ENCODE measurements at regions not wholly inside any gene's neighbourhood (a gene's known extent, or its start where the extent isn't known, plus 50 kb on each side); places are given as distances from the start of the nearest gene placed in this dataset.

DNA sequence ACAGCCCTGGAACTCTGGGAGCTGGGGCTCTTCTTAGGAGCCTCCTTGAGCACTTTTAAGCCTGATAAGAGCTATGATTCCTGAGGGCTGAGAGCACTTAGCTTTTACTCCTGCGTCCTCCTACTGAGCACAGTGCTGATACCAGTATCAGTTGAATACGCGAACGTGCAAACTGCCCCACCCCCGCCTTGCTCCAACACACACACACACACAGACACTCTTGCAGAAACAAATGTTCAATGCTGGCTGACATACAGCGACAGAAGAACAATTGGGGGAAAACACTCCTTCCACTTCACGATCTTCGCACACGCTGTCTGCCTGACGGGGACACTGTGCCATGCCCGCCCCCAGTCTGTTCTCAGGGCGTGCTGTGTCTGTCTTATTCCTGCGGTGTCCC lies 57.2 kb upstream of the DLK1 start:
- Histone ChIP-seq H3K4me1 (ENCODE audit: control insufficient read depth, extremely low read depth, insufficient read depth, low read length) (peaks cover 2% of the 10 kb centered on the region), H2AFZ (ENCODE audit: low read length) (no peak overlapping the region)

DNA sequence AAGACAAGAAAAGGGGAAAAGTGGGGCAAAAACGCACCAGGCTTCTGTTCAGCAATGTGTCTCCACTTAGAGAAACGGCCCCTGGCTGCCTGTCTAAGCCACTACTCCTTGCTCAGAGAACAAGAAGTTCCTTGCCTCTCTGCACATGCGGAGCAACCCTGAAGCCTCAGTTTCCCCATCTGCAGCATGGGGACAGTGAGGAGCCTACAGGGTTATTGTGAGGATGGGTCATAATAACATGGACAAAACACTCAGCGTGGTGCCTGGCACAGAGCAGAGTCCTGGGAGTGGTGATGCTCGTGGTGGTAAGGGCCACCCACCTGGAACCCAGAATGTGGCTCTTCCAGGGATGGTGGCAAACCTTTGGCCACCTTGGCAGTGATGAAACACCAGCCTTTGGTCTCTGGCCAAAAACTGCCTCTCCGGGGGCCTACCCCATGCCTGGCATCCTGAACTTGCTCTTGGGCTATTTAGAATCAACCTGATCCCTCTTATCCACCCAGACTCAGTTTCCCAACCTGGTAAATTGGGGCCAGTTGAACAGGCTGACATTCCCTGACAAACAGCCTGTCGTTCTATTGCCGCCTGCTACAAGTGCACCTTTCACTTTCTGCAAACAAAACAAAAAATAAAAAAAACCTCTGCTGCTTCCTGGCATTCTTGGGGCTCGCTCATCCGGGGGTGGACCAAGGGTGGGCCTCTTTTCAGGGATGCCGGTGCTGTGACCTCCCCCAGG lies 56.5 kb upstream of the DLK1 start:
- no peak overlapping the region for H2AFZ ChIP-seq (ENCODE audit: low read length)
- H3K27ac ChIP-seq (ENCODE audit: insufficient read depth, low read length): no peak overlapping the region
- H3K4me1 ChIP-seq (ENCODE audit: control insufficient read depth, extremely low read depth, insufficient read depth, low read length): peaks cover 2% of the 10 kb centered on the region
- H3K36me3 ChIP-seq (ENCODE audit: control insufficient read depth, insufficient read depth, low read length): no peaks in the 10 kb centered on the region
- peaks cover 11% of the 10 kb centered on the region for H3K27me3 ChIP-seq (ENCODE audit: control insufficient read depth, insufficient read depth, low read length)
- H3K79me2 ChIP-seq (ENCODE audit: control insufficient read depth, insufficient read depth, low read length): no peaks in the 10 kb centered on the region
- no peak for TF ChIP-seq EZH2 (IDR thresholded peaks at IDR 0.05; ENCODE audit: low read length, missing control alignments)
- TF ChIP-seq, protein P1, sequence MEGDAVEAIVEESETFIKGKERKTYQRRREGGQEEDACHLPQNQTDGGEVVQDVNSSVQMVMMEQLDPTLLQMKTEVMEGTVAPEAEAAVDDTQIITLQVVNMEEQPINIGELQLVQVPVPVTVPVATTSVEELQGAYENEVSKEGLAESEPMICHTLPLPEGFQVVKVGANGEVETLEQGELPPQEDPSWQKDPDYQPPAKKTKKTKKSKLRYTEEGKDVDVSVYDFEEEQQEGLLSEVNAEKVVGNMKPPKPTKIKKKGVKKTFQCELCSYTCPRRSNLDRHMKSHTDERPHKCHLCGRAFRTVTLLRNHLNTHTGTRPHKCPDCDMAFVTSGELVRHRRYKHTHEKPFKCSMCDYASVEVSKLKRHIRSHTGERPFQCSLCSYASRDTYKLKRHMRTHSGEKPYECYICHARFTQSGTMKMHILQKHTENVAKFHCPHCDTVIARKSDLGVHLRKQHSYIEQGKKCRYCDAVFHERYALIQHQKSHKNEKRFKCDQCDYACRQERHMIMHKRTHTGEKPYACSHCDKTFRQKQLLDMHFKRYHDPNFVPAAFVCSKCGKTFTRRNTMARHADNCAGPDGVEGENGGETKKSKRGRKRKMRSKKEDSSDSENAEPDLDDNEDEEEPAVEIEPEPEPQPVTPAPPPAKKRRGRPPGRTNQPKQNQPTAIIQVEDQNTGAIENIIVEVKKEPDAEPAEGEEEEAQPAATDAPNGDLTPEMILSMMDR (conservative IDR thresholded peaks at IDR 0.05 in 1 of 2, IDR thresholded peaks at IDR 0.05 in 1 of 2; ENCODE audit: low read depth in 1 of 2, low read length in 2 of 2): peak in 1 of 2 donors; percentile 5
- no peak overlapping the region for H3K4me2 ChIP-seq (ENCODE audit: extremely low read depth, insufficient read depth, low read length)
- H3K4me3 ChIP-seq (replicated peaks in 1 of 4; ENCODE audit: control extremely low read depth in 1 of 4, insufficient read depth in 1 of 4, low read depth in 3 of 4, low read length in 4 of 4): no peak overlapping the region
- DNase-seq (ENCODE audit: low read depth in 2 of 2): no peak
- no peaks in the 10 kb centered on the region for H4K20me1 ChIP-seq (ENCODE audit: control insufficient read depth, extremely low read depth, insufficient read depth, low read length)
- H3K9me3 ChIP-seq (ENCODE audit: control insufficient read depth, insufficient read depth, low read depth, low read length): no peaks in the 10 kb centered on the region
- no peak overlapping the region for H3K9ac ChIP-seq (ENCODE audit: insufficient read depth, low read length)

More for the DNA sequence above, 57.2 kb upstream of the DLK1 start:
- DNase-seq (ENCODE audit: low read depth in 2 of 2): peak in 1 of 2 donors; percentile 20
- no peak overlapping the region for H3K4me3 ChIP-seq (replicated peaks in 1 of 4; ENCODE audit: control extremely low read depth in 1 of 4, insufficient read depth in 1 of 4, low read depth in 3 of 4, low read length in 4 of 4)
- H3K79me2 ChIP-seq (ENCODE audit: control insufficient read depth, insufficient read depth, low read length): no peaks in the 10 kb centered on the region
- H3K36me3 ChIP-seq (ENCODE audit: control insufficient read depth, insufficient read depth, low read length): no peaks in the 10 kb centered on the region
- no peaks in the 10 kb centered on the region for H4K20me1 ChIP-seq (ENCODE audit: control insufficient read depth, extremely low read depth, insufficient read depth, low read length)
- H3K27me3 ChIP-seq (ENCODE audit: control insufficient read depth, insufficient read depth, low read length): peaks cover 11% of the 10 kb centered on the region
- no peaks in the 10 kb centered on the region for H3K9me3 ChIP-seq (ENCODE audit: control insufficient read depth, insufficient read depth, low read depth, low read length)
- H3K27ac ChIP-seq (ENCODE audit: insufficient read depth, low read length): no peak overlapping the region
- H3K9ac ChIP-seq (ENCODE audit: insufficient read depth, low read length): no peak overlapping the region
- TF ChIP-seq, protein P1 (conservative IDR thresholded peaks at IDR 0.05 in 1 of 2, IDR thresholded peaks at IDR 0.05 in 1 of 2; ENCODE audit: low read depth in 1 of 2, low read length in 2 of 2): no peak
- TF ChIP-seq EZH2 (IDR thresholded peaks at IDR 0.05; ENCODE audit: low read length, missing control alignments): no peak
- no peak overlapping the region for H3K4me2 ChIP-seq (ENCODE audit: extremely low read depth, insufficient read depth, low read length)

DNA sequence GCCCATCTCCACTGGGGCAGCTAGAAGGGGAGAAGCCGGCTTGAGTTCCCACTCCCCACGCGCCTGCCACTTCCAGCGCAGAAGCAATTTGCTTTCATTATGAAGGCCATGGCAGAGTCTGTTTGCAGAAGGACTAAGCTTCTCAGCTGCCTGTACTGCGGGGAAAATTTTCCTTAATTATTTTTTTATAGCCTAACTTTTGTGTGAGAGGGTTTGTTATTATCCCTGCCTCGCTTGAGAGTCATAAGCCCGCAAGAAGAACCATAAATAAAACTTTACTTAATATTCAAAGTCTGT lies 56.0 kb upstream of the DLK1 start:
- Histone ChIP-seq H3K9me3 (ENCODE audit: control insufficient read depth, insufficient read depth, low read depth, low read length) (no peaks in the 10 kb centered on the region), H3K27ac (ENCODE audit: insufficient read depth, low read length) (no peak overlapping the region), H3K36me3 (ENCODE audit: control insufficient read depth, insufficient read depth, low read length) (no peaks in the 10 kb centered on the region), H3K4me3 (replicated peaks in 1 of 4; ENCODE audit: control extremely low read depth in 1 of 4, insufficient read depth in 1 of 4, low read depth in 3 of 4, low read length in 4 of 4) (no peak overlapping the region), H3K27me3 (ENCODE audit: control insufficient read depth, insufficient read depth, low read length) (peaks cover 11% of the 10 kb centered on the region), H3K79me2 (ENCODE audit: control insufficient read depth, insufficient read depth, low read length) (no peaks in the 10 kb centered on the region), H3K9ac (ENCODE audit: insufficient read depth, low read length) (no peak overlapping the region), H3K4me1 (ENCODE audit: control insufficient read depth, extremely low read depth, insufficient read depth, low read length) (no peaks in the 10 kb centered on the region), H3K4me2 (ENCODE audit: extremely low read depth, insufficient read depth, low read length) (no peak overlapping the region), H4K20me1 (ENCODE audit: control insufficient read depth, extremely low read depth, insufficient read depth, low read length) (no peaks in the 10 kb centered on the region), H2AFZ (ENCODE audit: low read length) (no peak overlapping the region)
- DNase-seq (ENCODE audit: low read depth in 2 of 2): no peak
- TF ChIP-seq, protein P1 (conservative IDR thresholded peaks at IDR 0.05 in 1 of 2, IDR thresholded peaks at IDR 0.05 in 1 of 2; ENCODE audit: low read depth in 1 of 2, low read length in 2 of 2): no peak
- no peak for TF ChIP-seq EZH2 (IDR thresholded peaks at IDR 0.05; ENCODE audit: low read length, missing control alignments)
